Lower lobe of right lung (tissue), 2 donors: ENCODE measurements at regions not wholly inside any gene's neighbourhood (a gene's known extent, or its start where the extent isn't known, plus 50 kb on each side); places are given as distances from the start of the nearest gene placed in this dataset.

Experiments
- ATAC-seq, 2 donors: fragments of 200-7000 bp; cut with Tn5 transposase; one replicate each; pipeline ENCODE4 v1.9.1; 2020 to 2022; ENCODE audit warnings: mild to moderate bottlenecking in 2 of 2, moderate library complexity in 2 of 2
- DNase-seq: peaks from one replicate; pipeline ENCODE4 v3.0.0-alpha.2; 2020
- H3K27ac ChIP-seq: fragments of 200-600 bp; one replicate; pipeline ENCODE4 v1.8.0; 2022
- H3K27me3 ChIP-seq: fragments of 200-600 bp; one replicate; pipeline ENCODE4 v1.8.0; 2022; ENCODE audit warnings: low read depth
- H3K36me3 ChIP-seq: fragments of 200-600 bp; one replicate; pipeline ENCODE4 v1.8.0; 2022; ENCODE audit warnings: mild to moderate bottlenecking
- H3K4me1 ChIP-seq: fragments of 200-600 bp; one replicate; pipeline ENCODE4 v1.8.0; 2022
- H3K4me3 ChIP-seq: fragments of 200-600 bp; one replicate; pipeline ENCODE4 v1.8.0; 2022; ENCODE audit warnings: mild to moderate bottlenecking
- H3K9me3 ChIP-seq: fragments of 200-600 bp; one replicate; pipeline ENCODE4 v1.8.0; 2022
- CTCF ChIP-seq: fragments of 200-600 bp; IDR thresholded peaks from one replicate; pipeline ENCODE4 v1.8.0; 2022; ENCODE audit warnings: antibody characterized with exemption, mild to moderate bottlenecking
- intact Hi-C: fragments of 100-400 bp; cut with DNase I; formaldehyde crosslinking; loops from one replicate; pipeline ENCODE4 v1.11.0; 2022
- donor health status: DM: no; HTN: yes; CAD: no; lungs with severe emphysema.

GRCh38 chr2:40734797-40735196 is 282.9 kb upstream of the SLC8A1 start:
- ATAC-seq (no peak), DNase-seq (no peak)
- Histone ChIP-seq H3K4me1 (no peaks in the 10 kb centered on the region), H3K36me3 (no peaks in the 10 kb centered on the region), H3K27me3 (no peaks in the 10 kb centered on the region), H3K27ac (no peak overlapping the region), H3K9me3 (no peaks in the 10 kb centered on the region), H3K4me3 (no peak overlapping the region)
- intact Hi-C loops, result no loop called here
- no peak for TF ChIP-seq CTCF

DNA sequence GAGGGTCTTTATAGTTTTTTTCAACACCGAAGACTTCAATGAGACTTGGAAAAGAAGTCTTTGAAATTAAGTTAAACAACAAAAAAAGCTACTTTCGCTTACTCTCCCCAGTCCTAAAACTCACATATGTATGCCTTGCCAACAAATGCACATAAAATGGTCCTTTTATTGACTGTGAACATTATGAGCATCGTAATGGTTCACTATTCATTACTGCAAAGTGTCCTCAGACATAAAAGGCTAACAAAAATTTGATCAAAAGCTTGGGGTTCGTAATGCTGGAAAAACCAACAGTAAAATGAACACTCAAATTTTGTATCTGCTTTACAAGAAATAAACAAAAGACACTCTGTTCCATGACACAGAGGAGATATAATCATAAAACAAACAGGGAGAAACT is 285.3 kb upstream of the SLC8A1 start:
- intact Hi-C loops, result no loop called here
- ATAC-seq (no peak), DNase-seq (no peak)
- no peak for TF ChIP-seq CTCF
- H3K9me3 ChIP-seq, result no peaks in the 10 kb centered on the region
- H3K36me3 ChIP-seq, result no peaks in the 10 kb centered on the region
- H3K4me1 ChIP-seq, result no peaks in the 10 kb centered on the region
- no peaks in the 10 kb centered on the region for H3K27me3 ChIP-seq
- H3K27ac ChIP-seq, result no peak overlapping the region
- no peak overlapping the region for H3K4me3 ChIP-seq

DNA sequence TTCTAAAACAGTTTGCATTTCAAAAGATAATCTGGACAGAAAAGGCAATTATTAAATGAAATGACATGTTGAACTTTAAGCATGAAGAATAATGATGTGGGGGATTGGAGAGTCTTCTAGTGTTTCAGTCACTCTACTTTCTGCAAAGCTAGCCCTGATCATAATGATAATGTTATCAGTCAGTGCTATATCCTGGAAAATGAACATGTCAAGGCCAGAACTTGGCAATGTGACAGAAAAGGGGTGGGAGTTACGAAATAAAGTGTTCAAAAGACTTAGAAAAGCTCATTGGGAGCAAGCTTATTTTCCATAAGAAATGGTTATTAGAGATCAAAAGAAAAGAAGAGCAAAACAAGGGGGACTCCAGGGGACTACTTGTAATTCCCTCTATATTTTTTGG is 288.5 kb upstream of the SLC8A1 start:
- H3K36me3 ChIP-seq, result no peaks in the 10 kb centered on the region
- no peak overlapping the region for H3K27ac ChIP-seq
- no peaks in the 10 kb centered on the region for H3K4me1 ChIP-seq
- DNase-seq, result no peak
- TF ChIP-seq CTCF, result no peak
- ATAC-seq, result no peak
- H3K27me3 ChIP-seq, result no peaks in the 10 kb centered on the region
- H3K9me3 ChIP-seq, result no peaks in the 10 kb centered on the region
- intact Hi-C loops, result no loop called here
- no peak overlapping the region for H3K4me3 ChIP-seq

DNA sequence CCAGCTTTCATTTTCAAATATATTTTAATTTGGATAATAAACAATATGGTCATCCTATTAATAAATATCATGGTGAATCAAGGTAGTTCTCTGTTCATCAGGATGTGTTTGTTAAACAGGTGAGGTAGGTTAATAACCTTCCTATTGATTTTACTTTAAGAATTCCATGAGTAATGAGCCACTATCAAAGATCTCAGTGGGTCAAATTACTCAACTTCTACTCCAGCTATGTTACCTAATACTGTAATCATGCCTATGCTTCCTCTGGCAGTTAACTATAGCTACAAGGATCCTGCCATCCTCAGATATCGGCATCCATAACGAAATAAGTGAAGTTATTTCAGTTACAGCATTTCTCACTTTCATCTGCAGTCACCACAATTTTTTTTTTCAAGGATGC is 289.6 kb upstream of the SLC8A1 start:
- no peak for DNase-seq
- Histone ChIP-seq H3K36me3 (no peaks in the 10 kb centered on the region), H3K9me3 (no peaks in the 10 kb centered on the region), H3K27ac (no peak overlapping the region), H3K4me1 (no peaks in the 10 kb centered on the region), H3K4me3 (no peak overlapping the region), H3K27me3 (no peaks in the 10 kb centered on the region)
- no peak for TF ChIP-seq CTCF
- intact Hi-C loops, result no loop called here
- ATAC-seq, result no peak

- no peaks in the 10 kb centered on the region for H3K36me3 ChIP-seq
- H3K4me1 ChIP-seq, result no peaks in the 10 kb centered on the region
- DNase-seq (no peak), ATAC-seq (no peak)
- no peak for TF ChIP-seq CTCF
- H3K4me3 ChIP-seq, result no peak overlapping the region
- no peaks in the 10 kb centered on the region for H3K9me3 ChIP-seq
- intact Hi-C loops, result no loop called here
- no peaks in the 10 kb centered on the region for H3K27me3 ChIP-seq
- no peak overlapping the region for H3K27ac ChIP-seq
Observed at GRCh38 chr2:40746191-40746590, 294.3 kb upstream of the SLC8A1 start.

DNA sequence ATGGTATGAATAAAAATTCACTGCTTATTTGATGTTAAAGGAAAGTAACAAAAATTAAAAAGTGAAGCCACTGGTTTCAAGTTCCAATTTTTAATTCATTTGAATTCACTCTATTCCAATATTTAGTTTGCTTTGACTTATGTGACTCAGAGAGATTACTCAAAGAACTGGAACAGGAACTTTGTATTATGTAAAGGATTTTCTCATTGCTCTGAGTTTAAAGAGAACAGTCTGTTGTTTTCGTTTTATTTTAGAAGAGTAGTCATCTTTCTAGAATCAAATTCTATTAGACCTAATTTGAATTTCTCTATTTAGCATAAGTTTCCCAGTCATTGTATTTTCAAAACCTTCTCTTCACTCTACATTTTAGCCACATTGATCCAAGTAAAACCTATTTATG is 300.1 kb upstream of the SLC8A1 start:
- ATAC-seq (no peak), DNase-seq (no peak)
- no peak overlapping the region for H3K4me3 ChIP-seq
- intact Hi-C loops, result no loop called here
- H3K27me3 ChIP-seq, result no peaks in the 10 kb centered on the region
- H3K27ac ChIP-seq, result no peak overlapping the region
- H3K36me3 ChIP-seq, result no peaks in the 10 kb centered on the region
- no peaks in the 10 kb centered on the region for H3K9me3 ChIP-seq
- no peak for TF ChIP-seq CTCF
- no peaks in the 10 kb centered on the region for H3K4me1 ChIP-seq
